ENCODE measurements at regions not wholly inside any gene's neighbourhood (a gene's known extent, or its start where the extent isn't known, plus 50 kb on each side); places are given as distances from the start of the nearest gene placed in this dataset.
"Not testable (repeated sequence)": the region's sequence is repeated elsewhere in the genome, so short reads cannot be mapped to it uniquely, and the experiment has no call there.

DNA sequence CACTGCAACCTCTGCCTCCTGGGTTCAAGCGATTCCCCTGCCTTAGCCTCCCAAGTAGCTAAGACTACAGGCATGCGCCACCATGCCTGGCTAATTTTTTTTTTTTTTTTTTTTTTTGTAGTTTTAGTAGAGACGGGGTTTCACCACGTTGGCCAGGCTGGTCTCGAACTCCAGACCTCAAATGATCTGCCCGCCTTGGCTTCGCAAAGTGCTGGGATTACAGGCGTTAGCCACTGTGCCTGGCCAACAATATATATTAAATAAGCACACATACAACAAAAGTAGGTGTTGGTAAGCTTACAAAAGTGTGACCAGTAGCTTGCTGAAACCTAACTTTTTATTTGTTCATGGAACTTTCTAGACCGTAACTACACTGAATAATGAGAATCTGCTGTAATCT is 117.1 kb upstream of the SERF1B start:
- intact Hi-C loops (cut with micrococcal nuclease); H3K4me1 Mint-ChIP-seq (ENCODE audit: low read depth); H3K9me3 Mint-ChIP-seq; H3K4me3 Mint-ChIP-seq; H3K27me3 Mint-ChIP-seq (ENCODE audit: insufficient read depth); H3K36me3 Mint-ChIP-seq (ENCODE audit: low read depth); H3K27ac Mint-ChIP-seq: not testable (repeated sequence)
- peak; percentile 0 for DNase-seq (ENCODE audit: low spot score)

GRCh38 chr5:69913771-69914170 is 111.3 kb upstream of the SERF1B start:
- H3K36me3 Mint-ChIP-seq (ENCODE audit: low read depth); H3K4me3 Mint-ChIP-seq; H3K27me3 Mint-ChIP-seq (ENCODE audit: insufficient read depth); H3K4me1 Mint-ChIP-seq (ENCODE audit: low read depth); H3K27ac Mint-ChIP-seq; H3K9me3 Mint-ChIP-seq; intact Hi-C loops (cut with micrococcal nuclease): not testable (repeated sequence)
- DNase-seq (ENCODE audit: low spot score): peak; percentile 0
